ENCODE measurements at regions not wholly inside any gene's neighbourhood (a gene's known extent, or its start where the extent isn't known, plus 50 kb on each side); places are given as distances from the start of the nearest gene placed in this dataset.

- no peak for TF ChIP-seq ZNF768 (tag by site-specific recombination; IDR thresholded peaks at IDR 0.05)
- no peak for TF ChIP-seq CTCF (tag by site-specific recombination; IDR thresholded peaks at IDR 0.05)
- no peak for TF ChIP-seq SP2 (tag by site-specific recombination; IDR thresholded peaks at IDR 0.05)
- no peak for TF ChIP-seq ZFP69B (tag by site-specific recombination; IDR thresholded peaks at IDR 0.05)
- TF ChIP-seq ZNF561 (tag by site-specific recombination; IDR thresholded peaks at IDR 0.05; ENCODE audit: borderline replicate concordance): no peak
- no peak for TF ChIP-seq MYNN (tag by site-specific recombination; IDR thresholded peaks at IDR 0.05; ENCODE audit: borderline replicate concordance)
- TF ChIP-seq ZBTB8A (tag by site-specific recombination; IDR thresholded peaks at IDR 0.05): no peak
- TF ChIP-seq ZNF280D (tag by site-specific recombination; IDR thresholded peaks at IDR 0.05): no peak
- TF ChIP-seq GLIS2 (tag by site-specific recombination; IDR thresholded peaks at IDR 0.05): no peak
- no peak for TF ChIP-seq ZSCAN30 (tag by site-specific recombination; IDR thresholded peaks at IDR 0.05)
- no peak for TF ChIP-seq ZNF571 (tag by site-specific recombination; IDR thresholded peaks at IDR 0.05)
- no peak for TF ChIP-seq ATF2 (tag by site-specific recombination; IDR thresholded peaks at IDR 0.05; ENCODE audit: low read depth)
These were observed 368.4 kb upstream of the MAN1A1 start for GRCh38 chr6:119717942-119718341.

Measured in HEK293 (cell line).